ENCODE measurements at regions not wholly inside any gene's neighbourhood (a gene's known extent, or its start where the extent isn't known, plus 50 kb on each side); places are given as distances from the start of the nearest gene placed in this dataset.

GRCh38 chr12:92442782-92443181 lies 260.0 kb upstream of the PLEKHG7 start:
- Histone ChIP-seq H3K27me3 (ENCODE audit: low read depth) (no peaks in the 10 kb centered on the region), H3K4me1 (no peaks in the 10 kb centered on the region), H3K27ac (no peak overlapping the region), H3K9me3 (no peaks in the 10 kb centered on the region), H3K36me3 (no peaks in the 10 kb centered on the region), H3K4me3 (no peak overlapping the region)
- ATAC-seq (no peak), DNase-seq (no peak)
- TF ChIP-seq, protein P1, sequence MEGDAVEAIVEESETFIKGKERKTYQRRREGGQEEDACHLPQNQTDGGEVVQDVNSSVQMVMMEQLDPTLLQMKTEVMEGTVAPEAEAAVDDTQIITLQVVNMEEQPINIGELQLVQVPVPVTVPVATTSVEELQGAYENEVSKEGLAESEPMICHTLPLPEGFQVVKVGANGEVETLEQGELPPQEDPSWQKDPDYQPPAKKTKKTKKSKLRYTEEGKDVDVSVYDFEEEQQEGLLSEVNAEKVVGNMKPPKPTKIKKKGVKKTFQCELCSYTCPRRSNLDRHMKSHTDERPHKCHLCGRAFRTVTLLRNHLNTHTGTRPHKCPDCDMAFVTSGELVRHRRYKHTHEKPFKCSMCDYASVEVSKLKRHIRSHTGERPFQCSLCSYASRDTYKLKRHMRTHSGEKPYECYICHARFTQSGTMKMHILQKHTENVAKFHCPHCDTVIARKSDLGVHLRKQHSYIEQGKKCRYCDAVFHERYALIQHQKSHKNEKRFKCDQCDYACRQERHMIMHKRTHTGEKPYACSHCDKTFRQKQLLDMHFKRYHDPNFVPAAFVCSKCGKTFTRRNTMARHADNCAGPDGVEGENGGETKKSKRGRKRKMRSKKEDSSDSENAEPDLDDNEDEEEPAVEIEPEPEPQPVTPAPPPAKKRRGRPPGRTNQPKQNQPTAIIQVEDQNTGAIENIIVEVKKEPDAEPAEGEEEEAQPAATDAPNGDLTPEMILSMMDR (IDR thresholded peaks at IDR 0.05), result no peak
- intact Hi-C loops (cut with DNase I), result no loop called here

GRCh38 chr12:92440072-92440471 lies 262.7 kb upstream of the PLEKHG7 start:
- intact Hi-C loops (cut with DNase I), result no loop called here
- Histone ChIP-seq H3K27ac (no peak overlapping the region), H3K4me1 (no peaks in the 10 kb centered on the region), H3K9me3 (no peaks in the 10 kb centered on the region), H3K27me3 (ENCODE audit: low read depth) (no peaks in the 10 kb centered on the region), H3K36me3 (no peaks in the 10 kb centered on the region), H3K4me3 (no peak overlapping the region)
- DNase-seq, result no peak
- ATAC-seq, result no peak
- TF ChIP-seq, protein P1 (IDR thresholded peaks at IDR 0.05), result no peak

DNA sequence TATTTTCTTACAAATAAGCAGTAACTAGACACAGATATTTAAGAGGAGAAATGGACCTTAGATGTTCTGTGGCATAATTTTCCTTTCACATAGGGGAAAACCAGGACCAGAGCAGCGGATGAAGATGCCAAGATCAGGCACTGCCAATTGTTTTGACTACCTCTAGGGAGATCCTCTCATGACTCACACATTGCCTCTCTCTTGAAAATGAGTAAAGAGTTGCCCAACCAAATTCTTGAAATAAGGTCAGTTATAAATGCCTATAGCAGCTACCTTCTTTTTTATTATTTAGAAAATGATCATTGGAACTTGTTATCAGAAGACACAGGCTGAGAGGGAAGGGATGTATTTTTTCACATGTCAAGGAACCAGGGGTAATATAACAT lies 263.4 kb upstream of the PLEKHG7 start:
- no peak overlapping the region for H3K27ac ChIP-seq
- H3K4me3 ChIP-seq, result no peak overlapping the region
- DNase-seq (no peak), ATAC-seq (no peak)
- no peaks in the 10 kb centered on the region for H3K27me3 ChIP-seq (ENCODE audit: low read depth)
- intact Hi-C loops (cut with DNase I), result no loop called here
- H3K9me3 ChIP-seq, result no peaks in the 10 kb centered on the region
- no peaks in the 10 kb centered on the region for H3K4me1 ChIP-seq
- TF ChIP-seq, protein P1 (IDR thresholded peaks at IDR 0.05), result no peak
- H3K36me3 ChIP-seq, result no peaks in the 10 kb centered on the region

DNA sequence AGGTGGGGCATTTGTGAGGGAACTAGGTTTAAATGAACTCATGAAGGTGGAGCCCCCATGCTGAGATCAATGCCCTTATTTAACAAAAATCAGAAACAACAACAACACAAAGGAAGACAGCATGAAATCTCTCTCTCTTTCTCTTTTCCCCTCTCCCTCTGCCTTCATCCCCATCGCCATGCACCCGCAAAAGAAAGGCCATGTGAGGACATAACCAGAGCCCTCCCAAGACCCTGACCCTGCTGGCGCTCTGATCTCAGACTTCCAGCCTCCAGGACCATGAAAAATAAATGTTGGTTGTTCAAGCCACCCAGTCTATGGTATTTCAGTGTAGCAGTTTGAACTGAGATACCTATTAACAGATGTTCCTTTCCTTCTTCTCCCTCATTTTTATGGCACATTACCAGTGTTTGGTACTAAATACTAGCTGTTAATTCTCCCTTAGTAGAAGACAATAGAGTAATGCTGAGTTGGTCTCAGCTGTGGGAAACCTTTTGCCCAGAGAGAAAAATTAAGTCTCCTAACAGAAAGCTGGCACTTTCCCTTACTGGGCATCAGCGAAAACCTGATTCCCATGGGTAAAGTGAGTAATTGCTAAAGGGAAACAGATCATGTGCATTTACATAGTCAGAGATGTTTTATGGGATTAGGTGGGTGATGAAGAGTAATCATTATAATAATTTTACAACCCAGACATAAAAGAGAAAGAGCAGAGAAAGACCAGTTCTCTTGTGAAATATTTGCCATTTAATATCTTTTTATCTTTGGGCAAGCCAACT lies 264.0 kb upstream of the PLEKHG7 start:
- no peaks in the 10 kb centered on the region for H3K36me3 ChIP-seq
- intact Hi-C loops (cut with DNase I), result no loop called here
- DNase-seq (no peak), ATAC-seq (no peak)
- no peak overlapping the region for H3K27ac ChIP-seq
- TF ChIP-seq, protein P1 (IDR thresholded peaks at IDR 0.05), result no peak
- H3K9me3 ChIP-seq, result no peaks in the 10 kb centered on the region
- no peaks in the 10 kb centered on the region for H3K27me3 ChIP-seq (ENCODE audit: low read depth)
- H3K4me1 ChIP-seq, result no peaks in the 10 kb centered on the region
- no peak overlapping the region for H3K4me3 ChIP-seq

DNA sequence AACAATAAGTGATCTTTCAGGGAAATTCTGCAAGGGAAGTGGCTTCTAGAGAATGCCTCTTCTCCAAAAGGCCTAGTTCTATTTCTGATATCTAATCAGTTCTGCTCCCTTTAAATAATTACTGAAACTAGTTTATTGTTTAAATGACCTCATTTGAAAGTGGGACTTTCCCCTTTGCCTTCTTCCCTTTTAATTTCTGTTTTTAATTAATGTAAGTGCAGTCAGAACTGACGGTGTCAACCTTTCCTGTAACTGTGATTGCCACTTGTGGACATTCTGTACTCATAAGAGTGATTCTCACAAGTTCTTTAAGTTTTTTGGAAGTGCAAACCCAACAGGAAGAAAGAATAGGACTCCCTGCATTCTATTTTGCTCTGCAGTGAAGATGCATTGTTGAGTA lies 265.3 kb upstream of the PLEKHG7 start:
- H3K27ac ChIP-seq, result no peak overlapping the region
- intact Hi-C loops (cut with DNase I), result no loop called here
- no peaks in the 10 kb centered on the region for H3K9me3 ChIP-seq
- TF ChIP-seq, protein P1 (IDR thresholded peaks at IDR 0.05), result no peak
- DNase-seq (no peak), ATAC-seq (no peak)
- no peaks in the 10 kb centered on the region for H3K36me3 ChIP-seq
- no peak overlapping the region for H3K4me3 ChIP-seq
- no peaks in the 10 kb centered on the region for H3K27me3 ChIP-seq (ENCODE audit: low read depth)
- no peaks in the 10 kb centered on the region for H3K4me1 ChIP-seq

Data from lower lobe of right lung (tissue), 2 donors.